GM19025 (cell line): ENCODE measurements at regions not wholly inside any gene's neighbourhood (a gene's known extent, or its start where the extent isn't known, plus 50 kb on each side); places are given as distances from the start of the nearest gene placed in this dataset.
"Not testable (repeated sequence)": the region's sequence is repeated elsewhere in the genome, so short reads cannot be mapped to it uniquely, and the experiment has no call there.

Source experiments
- ATAC-seq: cut with Tn5 transposase; IDR thresholded peaks from one replicate; pipeline ENCODE4 v1.9.1; 2021; ENCODE audit warnings: mild to moderate bottlenecking, low read depth, moderate library complexity; ENCODE audit not compliant: unreplicated experiment

DNA sequence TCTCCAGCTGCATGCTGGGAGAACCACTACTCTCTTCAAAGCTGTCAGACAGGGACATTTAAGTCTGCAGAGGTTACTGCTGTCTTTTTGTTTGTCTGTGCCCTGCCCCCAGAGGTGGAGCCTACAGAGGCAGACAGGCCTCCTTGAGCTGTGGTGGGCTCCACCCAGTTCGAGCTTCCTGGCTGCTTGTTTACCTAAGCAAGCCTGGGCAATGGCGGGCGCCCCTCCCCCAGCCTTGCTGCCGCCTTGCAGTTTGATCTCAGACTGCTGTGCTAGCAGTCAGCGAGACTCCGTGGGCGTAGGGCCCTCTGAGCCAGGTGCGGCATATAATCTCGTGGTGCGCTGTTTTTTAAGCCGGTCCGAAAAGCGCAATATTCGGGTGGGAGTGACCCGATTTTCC is 215.0 kb downstream of the STIM2 start:
- ATAC-seq, result not testable (repeated sequence)

DNA sequence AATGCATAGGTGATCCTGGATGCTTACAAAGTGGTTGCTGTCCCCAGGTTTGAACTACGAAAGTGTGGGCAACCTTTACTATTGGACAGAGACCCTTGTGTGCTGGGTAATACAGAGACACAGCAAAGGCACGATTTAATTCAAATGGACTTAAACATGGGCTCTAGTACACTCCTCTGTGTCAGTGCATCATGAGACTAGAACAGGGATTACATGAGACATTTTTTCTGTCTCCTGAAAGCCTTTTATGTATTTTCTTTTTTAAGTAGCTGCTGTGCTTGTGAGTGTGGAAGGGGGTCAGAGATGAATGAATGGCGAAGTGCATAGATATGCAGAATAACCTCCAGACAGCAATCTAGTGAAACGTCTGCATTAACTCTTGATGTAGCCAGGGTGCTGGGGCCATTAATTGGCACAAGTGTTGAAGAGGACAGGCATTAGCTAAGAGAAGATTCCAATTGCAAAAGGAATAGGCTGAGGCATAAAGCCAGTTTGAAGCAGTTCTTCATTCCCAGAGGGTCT is 218.4 kb downstream of the STIM2 start:
- no peak for ATAC-seq

DNA sequence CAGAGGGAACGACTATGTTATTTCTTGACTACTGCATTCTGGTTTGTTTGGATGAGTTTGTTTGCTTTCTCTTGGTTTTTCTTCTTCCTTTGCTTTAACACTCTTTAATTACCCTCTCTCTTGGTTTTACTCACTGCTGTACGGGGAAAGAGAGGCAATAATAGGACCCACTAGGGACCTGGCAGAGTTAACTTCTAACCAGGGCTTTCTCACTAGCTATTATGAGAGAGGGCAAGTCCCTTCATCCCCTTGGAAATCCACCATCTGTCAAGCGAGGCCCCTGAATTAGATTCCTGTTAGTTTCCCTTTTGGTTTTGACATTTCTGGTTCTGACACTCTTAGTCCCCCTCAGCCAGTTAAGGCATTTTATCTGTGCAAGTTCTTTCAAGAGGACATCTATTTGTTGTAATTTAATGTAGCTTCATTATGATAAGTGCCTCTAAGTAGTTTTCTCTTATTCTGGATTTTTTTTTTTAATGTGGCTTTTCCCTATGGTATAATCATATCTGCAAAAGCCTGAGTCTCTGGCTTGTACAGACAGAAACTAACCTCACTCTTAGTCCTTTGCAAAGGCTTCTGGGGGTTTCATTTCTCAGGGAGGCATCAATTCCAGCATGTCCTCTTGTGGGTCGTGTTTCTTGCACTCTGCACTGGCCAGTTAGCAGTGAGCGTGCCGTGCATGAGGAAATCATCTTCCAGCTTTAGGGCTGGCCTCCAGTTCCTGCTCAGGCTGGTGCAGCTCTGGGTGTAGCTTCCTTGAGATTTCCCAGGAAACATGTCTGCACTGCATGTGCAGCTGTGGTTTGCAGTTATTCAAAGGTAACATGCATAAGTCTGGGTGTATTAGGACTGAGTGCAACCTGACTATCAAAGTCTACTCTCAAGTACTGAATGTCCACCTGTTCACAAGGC is 221.3 kb downstream of the STIM2 start:
- peak; percentile 80 for ATAC-seq

DNA sequence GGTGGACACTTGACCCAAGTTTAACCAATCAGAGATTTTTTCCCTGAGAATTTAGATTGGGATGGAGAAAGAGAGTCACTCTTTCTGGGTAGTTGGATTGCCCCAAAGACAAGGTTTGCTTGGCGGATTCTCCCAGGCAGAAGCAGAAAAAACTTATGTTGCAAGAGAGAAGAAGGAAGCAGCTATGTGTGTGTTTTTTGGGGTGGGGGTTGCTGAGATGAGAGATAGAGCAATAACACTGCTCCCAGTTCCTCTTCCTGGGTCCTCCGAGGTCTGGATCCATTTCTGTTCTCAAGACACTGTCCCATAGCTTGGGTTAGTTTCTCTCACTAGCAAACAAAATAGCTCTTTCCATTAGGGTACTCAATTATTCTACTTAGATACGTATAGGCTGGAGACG is 222.1 kb downstream of the STIM2 start:
- no peak for ATAC-seq

DNA sequence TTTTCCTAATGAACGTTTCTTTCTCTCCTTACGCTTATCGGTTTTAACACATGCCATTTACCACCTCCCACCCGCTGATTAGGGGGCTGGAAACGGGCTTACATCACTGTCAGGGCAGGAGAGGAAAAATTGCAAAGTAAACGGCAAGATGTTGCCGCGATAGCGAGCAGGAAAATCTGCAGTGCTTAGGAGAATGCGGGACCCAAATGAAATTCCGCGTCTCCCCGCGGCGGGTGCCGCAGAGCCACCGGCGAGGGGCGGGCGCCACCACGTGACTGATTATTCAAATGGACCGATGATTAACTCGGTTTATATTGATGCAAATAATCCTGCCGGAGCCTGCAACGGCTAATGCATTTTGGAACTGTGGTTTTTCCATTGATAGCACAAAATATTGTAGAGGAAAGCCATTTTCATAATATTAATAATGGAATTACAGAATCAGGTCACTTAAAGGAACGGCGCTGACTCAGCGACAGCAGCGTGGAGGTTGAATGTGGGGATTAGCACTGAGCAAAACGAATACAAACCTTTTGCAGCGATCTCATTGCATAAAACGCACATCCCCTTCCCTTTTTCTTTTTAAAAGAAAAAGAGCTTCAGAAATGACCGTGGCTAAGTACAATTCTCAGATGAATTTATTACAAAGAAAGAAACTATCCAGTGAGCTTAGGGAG is 224.2 kb downstream of the STIM2 start:
- no peak for ATAC-seq

DNA sequence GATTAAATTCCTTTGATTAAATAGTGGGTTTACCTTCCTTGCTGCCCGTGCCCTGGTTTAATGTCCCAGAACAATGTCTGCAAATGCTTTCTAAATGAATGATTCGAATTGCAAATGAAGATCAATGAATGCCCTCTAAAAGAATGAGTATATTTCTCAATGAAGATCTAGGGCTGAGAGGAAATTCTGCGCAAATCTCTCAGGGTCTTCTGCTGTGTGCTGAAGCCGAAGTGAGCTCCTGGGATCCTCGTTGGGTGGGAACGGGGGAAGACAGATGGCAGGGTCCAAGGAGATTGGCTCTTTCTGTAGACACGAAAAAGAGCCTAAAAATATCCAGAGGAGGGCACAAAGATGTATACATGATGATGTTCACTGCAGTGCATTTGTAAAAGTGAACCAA is 224.8 kb downstream of the STIM2 start:
- no peak for ATAC-seq

DNA sequence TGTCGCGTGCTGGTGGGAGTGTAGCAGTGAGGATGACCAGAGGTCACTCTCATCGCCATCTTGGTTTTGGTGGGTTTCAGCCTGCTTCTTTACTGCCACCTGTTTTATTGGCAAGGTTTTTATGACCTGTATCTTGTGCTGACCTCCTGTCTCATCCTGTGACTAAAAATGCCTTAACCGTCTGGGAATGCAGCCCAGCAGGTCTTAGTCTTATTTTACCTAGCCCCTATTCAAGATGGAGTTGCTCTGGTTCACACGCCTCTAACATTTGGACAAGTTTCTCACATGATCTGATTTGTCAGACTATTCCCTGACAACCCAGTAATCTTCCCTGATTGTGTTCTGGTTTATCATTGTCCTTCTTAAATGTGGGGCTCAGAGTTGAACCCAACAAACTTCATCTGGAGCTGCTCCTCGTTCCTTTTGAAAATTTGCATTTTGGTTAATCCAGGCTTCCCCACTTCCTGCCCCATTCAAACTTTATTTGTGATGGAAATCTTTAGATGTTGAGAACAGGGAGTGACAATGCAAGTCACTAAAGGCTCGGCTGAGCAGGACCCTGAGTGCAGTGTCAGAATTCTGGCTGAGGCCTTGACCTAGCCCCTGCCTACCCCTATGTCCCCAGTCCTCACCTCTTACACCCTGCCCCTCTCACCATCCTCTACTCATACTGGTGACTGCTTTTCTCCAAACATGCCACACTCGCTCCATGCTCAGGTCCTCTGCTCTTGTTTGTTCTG is 226.8 kb downstream of the STIM2 start:
- no peak for ATAC-seq

DNA sequence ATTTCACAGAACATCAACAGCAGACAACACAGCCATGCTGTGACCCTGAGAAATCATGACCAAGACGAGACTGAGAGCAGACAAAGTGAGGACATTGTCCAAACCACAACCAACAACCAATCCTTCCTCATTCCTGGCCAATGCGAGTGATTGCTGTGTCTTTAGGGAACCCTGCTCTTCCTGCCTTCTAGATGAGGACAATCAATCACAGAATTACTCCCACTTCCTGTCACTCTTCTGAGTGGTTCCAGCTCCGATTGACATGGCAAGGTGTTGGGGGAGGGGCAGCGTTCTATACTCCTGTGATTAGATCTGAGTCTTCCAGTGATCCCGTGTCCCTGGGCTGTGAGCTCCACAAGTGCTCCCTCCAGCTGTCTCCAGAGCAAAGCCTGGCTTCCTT is 227.8 kb downstream of the STIM2 start:
- no peak for ATAC-seq

DNA sequence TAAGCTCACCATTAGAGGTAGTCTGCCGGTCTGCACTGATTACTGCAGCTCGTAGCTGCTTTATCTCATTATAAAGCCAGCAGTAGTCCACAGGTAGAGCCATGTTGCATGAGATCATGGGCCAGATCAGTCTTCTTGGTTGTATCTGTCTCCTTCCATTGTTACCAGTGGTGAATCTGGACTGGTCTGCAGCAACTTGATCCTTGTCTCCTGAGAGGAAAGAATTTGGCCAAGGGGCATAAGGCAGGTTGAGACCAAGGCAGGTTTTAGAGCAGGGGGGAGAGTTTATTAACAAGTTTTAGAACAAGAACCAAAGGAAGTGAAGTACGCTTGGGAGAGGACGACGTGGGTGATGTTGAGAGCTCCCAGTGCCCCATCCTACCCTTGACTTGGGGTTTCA is 228.5 kb downstream of the STIM2 start:
- no peak for ATAC-seq

DNA sequence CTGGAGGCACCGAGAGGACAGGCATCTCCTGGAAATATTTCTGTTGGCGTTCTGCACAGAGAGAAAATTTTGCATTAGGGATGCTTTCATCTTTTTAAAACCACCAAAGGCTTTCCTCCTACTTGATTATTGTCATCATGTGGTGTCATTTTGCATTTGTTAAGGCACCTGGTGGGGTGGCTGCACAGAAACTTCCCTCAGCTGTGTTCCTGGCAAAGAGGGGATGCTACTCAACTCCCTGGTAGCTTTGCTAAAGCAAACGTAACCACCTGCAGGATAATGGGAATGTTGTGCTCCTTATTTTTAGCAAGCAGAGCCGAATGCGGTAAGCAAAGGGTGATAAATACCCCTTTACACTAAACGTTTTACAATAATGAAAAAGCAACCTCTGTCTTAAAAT is 229.8 kb downstream of the STIM2 start:
- no peak for ATAC-seq

DNA sequence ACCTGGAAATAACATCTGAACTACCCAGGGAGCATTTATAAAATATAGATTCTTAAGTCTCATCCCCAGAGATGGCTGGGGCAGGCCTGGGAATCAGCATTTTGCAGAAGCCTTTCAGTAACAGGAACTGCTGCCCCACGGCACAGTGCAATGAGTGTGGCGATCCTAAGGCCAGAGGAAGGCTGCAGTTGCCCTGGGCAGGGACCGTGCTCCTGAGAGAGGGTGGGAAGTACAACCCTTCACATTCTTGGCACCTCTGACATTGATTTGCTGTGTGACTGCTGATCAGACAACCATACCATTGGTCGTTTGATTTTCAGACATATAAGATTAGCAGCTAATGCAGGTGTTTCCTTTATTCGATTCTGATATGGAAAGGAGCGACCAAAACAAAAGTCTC is 233.6 kb downstream of the STIM2 start:
- ATAC-seq, result no peak

DNA sequence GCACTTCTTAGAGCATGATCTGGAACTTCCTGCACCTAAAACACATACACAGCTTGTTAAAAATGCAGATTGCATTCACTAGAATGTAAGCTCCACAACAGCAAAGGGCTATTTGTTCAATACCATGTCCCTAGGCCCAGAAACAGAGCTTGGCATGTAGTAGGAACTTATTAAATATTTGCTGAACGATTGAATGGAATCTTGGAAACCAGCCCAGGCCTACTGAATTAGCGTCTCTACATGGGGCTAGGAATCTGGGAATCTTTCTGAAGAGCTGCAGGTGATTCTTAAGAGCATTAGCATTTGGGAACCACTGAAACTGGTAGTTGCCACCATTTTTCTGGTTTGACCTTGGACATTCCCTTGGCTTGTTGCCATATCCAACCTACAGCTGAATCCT is 234.1 kb downstream of the STIM2 start:
- ATAC-seq, result no peak

DNA sequence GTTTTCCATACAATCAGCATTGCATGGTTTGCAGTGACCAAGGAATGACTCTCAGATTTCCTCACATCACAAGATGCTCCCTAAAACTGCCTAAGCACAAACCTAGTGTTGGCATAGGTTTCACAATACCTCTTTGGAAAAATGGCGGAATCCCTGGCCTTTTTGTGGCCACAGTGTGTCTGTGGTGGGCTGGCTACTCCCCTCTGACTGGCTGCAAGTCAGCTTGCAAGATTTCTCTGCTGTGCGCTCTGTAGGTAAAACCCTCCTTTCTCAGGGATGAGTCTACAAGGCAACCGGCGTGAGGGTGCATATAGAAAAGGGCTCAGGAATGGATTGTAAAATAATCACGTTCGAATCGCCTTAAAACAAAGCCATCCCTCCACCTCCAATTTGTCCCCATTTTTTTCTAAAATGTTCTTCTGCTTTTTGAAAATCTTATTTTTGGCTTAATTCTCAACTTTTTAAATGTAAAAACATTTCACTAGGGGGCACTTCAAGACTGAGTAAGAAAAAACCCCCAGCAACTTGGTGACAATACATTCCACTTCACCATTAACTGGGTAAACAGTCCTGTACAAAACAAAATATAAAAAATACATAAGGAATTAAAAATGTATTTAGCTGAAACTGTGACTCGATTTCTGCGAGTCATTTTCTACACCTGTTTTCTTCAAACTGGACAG is 235.6 kb downstream of the STIM2 start:
- no peak for ATAC-seq

DNA sequence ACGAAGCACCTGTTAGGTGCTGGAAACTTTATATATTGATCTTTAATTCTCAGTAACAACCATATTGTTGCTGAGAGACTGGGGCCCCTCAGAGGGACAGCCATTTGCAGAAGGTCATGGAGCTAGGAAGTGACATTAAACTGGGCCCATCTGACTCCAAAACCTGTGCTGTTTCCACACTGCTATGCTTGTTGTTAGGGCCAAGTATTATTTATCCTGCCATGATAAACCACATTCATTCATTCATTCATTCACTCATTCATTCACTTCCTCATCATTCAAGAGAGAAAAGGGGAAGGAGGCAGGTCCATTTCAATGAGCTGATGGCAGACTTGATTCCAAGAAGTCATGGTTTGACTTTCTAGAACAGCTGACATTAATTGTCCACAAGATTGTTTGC is 237.4 kb downstream of the STIM2 start:
- ATAC-seq, result no peak

DNA sequence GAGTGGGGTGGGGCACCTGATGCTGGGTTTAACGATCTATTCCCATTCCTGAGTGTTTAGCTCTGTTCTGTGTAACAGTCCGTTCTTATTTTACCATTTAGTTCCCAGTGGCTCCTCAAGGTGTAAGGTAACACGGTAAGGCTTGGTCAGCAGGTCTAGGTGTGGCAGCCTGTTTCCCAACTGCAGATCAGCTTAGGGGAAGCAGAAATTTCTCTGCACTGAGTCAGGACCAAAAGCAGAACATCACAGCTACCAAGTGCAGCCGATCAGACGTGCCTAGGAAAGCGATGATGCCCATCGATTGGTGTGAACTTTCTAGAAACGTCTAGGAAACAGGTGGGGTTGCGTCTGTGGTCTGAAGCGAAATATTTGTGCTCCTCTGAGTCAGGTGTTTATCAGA is 240.1 kb downstream of the STIM2 start:
- ATAC-seq, result no peak

DNA sequence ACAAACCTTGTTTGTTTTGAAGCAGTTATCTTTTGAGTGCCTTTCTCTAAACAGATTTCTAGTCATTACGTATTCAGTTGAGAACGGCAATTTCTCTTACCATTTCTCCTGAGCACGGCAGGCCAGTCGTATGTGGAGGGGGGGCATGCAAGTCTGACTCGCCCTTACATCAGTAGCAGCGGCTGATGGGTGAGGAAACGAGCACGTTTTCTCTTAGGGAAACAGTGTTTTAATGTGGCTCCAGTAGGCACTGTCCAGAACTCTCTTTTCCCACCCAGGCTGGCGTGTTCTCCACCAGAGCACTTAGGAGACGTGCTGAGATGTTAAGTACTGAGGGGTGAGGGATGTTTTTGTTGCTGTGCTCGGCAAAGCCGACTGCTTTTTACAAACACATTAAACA is 240.5 kb downstream of the STIM2 start:
- no peak for ATAC-seq

DNA sequence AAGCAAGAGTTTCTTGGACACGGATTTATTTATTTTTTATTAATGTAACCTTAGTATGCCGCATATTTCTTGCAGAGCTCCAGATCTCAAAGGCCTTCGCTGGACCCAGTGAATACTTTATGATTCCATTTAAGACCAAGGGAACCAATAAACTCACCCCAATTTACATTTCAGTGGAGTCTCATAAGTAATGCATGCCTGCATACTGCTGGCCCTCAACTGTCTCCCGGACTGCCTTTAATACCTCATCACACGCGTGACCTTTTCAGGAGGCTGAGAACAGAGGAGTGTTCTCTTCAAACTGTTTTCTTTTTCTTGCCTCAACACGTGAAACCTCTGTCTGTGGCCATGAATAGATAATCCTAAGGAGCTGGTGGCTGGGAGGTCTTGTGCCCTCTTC is 240.9 kb downstream of the STIM2 start:
- ATAC-seq, result no peak

DNA sequence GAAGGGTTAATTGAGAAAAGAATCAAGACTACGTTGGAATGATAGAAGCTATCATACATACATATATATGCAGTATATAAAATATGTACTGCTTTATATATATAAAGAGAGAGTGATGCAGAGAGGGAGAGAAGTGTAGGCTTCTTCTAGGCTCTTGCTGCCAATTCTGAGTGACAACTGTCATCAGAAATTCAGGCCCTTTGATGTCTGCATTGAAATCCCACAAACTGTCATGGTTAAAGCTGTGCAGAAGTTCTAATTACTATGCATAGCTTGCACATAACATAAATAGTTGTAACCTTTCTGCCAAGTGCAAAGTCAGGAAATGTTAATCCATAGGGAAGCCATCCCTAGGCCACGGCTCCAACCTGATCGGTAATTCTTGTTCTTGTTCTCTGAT is 251.0 kb downstream of the STIM2 start:
- ATAC-seq, result no peak

DNA sequence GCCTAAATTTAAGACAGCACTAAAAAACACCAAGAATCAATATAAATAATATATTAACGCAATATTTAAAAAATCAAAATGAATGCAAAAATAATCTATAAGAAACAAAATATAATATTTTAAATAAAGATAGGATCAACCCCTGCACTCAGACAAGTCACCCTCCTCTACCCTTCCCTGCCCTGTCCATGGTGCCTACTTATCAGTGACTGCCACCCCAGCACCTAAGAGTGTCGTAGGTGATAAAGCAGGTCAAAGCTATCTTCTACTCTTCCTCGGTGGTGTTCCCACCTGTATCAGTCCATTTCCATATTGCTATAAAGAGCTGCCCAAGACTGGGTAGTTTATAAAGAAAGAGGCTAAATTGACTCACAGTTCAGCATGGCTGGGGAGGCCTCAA is 251.9 kb downstream of the STIM2 start:
- no peak for ATAC-seq

DNA sequence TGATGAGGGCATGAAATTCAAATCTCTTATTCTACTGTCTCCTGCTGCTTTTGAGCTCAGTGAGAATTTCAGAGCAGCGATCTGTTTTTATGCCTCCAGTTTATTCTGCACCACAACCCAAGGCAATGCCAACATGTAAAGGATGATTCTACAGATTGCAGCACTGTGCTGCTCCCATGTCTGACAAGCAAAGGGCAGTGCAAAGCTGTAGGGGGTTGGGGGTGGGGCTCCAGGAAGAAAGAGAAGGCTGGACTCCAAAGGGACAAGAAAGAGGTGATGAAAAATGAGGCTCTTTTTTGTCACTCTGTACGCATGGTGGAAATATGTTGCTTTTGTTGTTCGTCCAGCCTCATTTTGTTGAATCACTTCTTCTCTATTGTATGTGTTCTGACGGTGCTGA is 254.6 kb downstream of the STIM2 start:
- ATAC-seq, result no peak

DNA sequence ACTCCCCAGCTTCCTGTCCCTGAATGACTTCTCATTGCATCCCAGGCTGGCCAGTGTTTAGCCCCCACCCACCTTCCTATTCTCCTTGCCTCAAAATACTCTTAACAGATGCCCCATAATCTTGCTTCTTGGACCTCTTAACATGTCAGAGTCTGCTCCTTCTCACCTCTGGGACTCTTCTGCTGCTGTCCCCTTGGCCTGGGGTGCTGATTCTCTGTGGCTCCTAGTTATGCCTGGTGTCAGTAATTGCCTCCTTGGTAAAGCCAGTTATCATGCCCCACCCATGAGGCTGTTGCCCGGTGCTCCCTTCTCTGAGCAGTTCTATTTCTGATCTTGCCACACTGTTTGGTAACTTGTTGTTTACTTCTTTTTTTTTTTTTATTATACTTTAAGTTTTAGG is 256.8 kb downstream of the STIM2 start:
- ATAC-seq, result no peak
